CD4-positive, alpha-beta T cell treated with Interleukin-12 subunit alpha and Interleukin-12 subunit beta, for 1 hour (primary cell): ENCODE measurements at regions not wholly inside any gene's neighbourhood (a gene's known extent, or its start where the extent isn't known, plus 50 kb on each side); places are given as distances from the start of the nearest gene placed in this dataset.

ENCODE experiments used
- DNase-seq: peaks from one replicate; pipeline ENCODE4 v3.0.0-alpha.2; 2020

DNA sequence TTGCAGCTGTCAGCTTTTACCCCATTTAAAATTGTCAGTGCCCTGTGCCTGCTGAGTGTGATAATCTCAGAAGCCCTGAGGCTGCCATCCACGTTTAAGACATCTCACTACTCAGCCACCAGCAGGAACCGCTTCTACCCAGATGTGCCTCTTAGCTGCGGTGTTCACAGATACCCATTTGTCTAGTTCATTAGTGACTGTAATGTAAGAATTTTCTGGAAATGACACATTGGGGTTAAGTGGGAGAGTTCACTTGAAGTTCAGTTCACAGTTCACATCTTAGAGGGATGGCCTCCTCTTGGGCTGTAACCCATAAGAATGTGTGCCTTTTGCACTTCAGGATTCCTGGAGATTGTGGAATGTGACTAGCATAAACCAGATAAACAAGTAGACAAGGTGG is 477.7 kb downstream of the BTBD3 start:
- no peak for DNase-seq

DNA sequence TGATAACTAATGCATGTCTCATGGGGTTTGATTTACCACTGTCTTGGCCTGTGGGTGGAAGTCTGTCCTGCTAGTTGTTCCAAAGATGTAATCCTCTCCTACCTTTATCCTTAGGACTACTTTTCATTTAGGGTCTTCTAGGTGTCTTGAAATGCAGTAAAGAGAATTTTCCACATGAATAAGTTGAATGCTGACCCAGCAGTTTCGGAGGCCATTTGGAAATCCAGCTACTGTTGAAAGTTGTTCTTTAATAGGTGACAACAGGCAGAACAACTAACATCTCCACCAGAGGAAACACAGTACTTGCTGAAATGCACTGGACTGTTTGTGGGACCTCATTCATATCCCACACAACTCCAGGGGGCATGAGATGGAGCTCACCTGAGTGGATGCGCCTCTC is 478.1 kb downstream of the BTBD3 start:
- no peak for DNase-seq

DNA sequence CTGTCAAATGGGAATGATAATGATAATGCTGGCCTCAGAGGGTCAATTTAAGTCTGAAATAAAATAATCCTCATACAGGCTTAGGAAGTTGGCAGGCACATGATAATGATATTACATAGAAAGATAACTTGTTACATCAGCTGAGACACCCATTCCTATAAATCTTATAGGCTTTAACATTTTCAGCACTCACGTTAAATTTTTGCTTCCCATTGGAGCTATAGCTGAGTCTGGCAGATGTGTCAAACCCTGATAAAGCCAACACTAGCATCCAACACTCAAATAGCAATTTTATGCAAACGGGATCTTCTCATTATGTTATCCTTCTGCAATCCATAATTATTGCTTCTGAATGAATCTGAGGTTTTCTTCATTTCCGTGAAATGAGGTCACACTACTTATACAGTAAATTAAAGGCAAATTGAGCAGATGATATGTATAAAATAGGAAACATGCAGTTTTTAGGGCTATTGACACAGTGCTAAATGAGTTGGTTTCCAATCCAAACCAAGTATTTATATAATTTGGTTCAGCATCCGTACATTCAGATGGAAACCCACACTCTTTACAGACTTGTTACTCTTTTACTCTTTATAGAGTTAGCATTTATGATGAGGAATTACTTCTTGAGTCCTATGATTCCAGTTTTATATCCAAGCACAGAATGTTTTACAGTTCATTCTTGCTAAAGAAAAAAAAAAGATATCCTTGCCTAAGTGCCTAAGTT is 481.6 kb downstream of the BTBD3 start:
- no peak for DNase-seq

DNA sequence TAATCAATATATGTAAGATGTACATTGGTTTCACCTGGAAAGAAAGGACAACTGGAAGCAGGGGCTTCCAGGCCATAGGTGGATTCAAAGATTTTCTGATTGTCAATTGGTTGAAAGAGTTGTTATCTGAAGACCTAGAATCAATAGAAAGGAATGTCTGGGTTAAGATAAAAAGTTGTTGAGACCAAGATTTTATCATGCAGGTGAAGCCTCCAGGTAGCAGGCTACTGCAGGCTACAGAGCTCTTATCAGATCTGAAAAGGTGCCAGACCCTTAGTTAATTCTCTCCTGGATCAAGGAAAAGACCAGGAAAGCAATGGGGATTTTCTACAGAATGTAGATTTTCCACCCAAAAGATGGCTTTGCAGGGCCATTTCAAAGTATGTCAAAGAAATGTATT is 487.2 kb downstream of the BTBD3 start:
- DNase-seq = no peak

DNA sequence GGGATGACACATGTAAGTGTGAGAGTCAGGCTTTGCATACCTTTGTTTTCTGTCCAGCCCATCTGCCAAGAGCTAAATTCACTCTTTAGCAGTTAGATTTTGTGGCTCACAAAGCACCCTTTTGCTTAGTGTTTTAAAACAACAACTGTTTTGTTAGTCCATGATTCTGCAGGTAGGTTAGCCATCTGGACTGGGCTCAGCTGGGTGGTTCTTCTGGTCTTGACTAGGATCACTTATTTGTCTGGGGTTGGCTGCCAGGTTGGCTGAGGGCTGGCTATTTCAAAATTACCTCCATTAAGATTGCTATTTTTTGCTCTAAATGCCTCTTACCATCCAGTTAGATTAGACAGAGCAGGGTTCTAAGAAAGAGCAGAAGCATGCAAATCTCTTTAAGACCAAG is 489.3 kb downstream of the BTBD3 start:
- DNase-seq = no peak

DNA sequence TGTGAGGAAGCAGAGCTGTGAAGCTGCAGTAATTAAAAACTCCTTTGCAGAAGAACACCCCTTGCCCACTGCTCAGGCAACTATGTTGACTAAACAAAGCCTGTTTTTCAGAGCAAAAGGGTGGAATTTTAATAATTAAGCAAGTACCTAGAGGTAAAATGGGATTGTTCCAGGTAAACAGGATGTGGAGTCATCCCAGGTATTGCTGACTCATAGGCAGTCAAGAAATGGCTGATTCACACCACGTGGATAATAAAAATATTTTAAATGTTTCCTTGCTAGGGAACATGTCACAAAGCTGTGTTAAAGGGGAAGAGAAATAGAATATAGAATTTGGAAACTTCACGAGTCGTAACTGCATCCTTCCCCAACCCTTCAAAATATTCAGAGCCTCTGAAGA is 491.8 kb downstream of the BTBD3 start:
- DNase-seq = no peak

DNA sequence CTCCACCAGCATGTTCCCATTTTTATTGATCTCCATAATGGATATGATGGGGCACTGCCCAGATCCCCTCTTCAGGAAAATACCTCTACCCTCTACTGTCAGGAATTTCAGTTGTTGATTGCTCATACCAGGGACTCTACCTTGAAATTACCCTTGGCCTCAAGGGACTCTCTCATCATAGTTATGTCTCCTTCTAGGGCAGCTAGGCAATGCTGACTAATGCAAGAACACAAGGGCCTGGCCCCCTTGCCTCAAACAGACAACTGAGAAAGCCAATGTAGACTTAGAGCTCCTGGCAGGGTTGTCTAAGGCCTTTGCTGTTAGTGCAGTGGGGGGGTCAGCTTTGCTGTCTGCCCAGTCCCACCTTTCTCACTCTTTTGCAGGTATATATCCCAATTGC is 493.1 kb downstream of the BTBD3 start:
- no peak for DNase-seq

DNA sequence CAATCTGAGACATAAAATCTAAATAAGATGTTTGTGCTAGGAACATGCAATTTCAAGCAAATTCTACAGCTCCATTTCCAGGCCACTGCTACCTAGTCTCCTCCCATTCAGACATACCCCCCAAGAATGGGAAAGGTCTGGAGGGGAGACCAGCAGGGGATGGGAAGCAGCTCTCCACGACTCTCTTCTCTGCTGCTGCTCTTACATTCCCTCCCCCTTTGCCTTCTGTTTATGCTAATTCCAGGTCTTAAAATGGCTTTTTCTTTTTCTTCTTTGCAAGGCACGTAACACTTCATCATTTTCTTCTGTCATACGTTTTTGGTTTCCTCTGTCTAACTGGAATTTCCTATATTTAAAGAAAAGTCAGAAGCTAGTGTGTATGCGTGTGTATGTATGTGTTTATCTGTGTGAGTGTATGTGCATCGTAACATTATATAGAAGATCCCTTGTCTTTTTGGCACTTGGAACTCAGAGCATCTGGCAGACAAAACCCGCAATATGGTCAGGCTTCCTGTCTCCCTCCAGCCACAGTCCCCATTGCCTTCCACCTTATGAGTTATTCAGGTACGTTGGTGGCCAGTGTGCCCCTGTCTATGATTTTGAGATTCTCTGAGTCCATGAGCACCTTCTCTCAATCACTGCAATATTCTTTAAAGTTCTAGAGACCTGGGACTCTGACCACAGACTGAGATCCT is 493.7 kb downstream of the BTBD3 start:
- DNase-seq = no peak

DNA sequence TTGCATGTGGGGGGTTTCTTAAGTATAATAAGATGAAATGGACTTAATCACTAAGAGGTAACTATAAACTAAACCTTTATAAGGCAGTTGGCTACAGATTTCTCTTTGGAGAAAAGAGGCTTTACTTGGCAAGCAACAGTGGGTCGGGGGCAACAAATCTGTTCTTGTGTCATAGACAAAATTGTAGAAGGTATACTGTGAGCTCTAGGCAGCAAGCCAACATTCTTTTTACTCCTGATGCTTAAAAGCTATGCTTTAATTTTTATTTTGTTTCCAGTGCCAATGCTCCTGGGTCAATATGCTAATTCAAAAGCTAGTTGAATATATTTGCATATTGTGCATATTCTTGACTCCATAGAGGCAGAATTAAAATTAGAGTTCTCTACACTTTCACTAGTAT is 495.4 kb downstream of the BTBD3 start:
- no peak for DNase-seq

DNA sequence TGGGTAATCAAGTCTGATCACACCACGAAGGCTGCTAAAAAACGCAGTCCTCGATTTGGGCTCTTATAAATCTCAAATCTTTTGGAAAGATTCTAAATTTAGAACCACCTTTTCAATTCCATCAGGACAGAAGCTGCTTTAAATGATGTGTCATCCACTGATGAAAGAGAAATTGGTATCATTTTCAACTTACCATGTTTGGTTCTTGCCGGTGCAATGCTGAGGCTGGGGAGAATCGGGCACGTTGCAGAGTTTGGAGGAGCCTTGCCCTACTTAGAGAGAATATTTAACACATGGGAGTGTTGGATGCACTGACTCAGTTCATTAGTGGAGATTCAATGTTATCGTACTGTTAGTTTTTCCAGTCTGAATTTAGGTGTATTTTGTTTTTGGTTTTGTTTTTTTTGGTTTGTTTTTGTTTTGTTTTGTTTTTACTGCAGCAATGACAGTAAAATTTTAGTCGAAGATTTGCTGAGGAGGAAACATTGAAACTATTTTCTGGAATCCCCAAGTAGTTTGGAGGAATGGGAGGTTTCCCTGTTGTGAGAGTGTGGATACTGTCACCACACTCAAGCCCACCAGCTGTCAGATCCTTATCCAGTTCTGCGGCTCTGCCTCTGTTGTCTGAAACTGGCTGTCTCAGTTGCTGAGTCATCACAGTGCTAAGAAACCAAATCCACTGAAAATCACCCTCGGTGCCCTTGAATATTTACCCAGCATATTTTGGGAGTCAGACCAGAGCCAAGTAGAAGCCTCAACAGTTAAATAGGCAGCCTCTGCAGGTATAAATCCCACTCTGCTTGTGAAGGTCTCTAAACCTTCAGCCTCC is 497.0 kb downstream of the BTBD3 start:
- DNase-seq = no peak

DNA sequence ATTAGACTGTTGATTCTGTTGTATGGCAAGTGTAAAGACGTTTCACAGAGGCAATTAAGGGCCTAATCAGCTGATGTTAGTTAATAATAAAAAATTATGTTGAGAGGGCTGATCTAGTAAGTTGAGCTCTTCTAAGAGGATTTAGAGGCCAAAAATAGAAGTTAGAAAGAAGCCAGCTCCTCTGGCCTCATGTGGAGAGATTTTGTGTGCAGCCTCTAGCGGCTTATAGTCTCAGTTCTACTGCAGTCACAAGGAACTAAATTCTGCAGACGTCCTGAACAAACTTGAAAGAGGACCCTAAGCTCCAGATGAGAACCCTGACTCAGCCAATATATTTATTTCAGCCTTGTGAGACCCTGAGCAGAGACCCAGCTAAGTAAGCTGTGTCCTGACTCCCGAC is 498.6 kb downstream of the BTBD3 start:
- DNase-seq = no peak

DNA sequence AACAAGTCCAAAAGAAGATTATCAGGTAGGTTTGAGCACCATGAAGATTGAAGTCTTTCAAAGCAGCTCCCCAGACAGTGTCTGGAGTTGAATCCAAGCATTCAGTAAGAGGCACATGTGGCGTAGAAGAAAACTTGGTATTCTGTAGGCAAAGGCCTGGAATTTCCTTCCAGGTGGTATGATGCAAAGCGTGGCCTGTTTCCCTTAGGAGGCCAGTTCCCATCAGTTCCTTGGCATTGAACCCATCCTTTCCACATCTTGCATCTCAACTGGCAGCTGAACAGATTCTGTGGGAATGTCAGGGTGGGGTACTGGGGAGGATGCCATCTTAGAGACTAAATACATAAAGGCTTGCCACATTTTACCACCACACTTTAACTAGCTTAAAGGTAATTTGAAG is 516.0 kb downstream of the BTBD3 start:
- no peak for DNase-seq

DNA sequence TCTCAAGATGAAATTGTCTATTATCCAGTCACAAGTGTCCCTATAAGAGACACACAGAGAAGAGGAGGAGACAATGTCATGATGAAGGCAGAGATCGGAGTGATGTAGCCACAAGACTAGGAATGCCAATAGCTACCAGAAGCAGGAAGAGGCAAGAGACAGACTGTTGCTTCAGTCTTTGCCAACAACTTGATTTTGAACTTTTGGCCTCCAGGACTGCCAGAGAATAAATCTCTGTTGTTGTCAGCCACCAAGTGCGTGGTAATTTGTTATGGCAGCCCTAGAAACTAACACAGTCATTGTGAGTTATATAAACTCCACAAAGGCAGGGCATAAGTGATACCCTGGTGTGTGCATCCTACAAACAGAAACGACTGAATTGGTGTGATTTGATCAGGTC is 517.0 kb downstream of the BTBD3 start:
- DNase-seq = no peak

DNA sequence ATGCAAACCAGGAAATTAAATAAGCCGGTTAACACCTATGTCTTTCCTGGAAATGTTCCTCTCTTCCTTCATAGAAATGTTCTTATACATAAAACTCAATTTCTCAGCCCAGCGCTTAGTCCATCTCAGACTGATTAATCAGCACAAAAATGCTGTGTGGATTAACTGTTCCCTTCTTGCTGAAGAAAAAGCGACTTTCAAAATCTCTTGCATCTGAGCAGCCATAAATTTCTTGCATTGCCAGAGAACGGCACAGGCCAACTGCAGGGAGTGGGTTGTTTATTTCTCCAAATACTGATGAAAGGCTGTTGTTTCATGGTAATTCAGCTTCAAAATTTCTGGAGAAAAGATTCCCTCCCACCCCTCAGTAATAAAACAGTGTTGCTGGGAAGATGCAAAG is 517.6 kb downstream of the BTBD3 start:
- no peak for DNase-seq

DNA sequence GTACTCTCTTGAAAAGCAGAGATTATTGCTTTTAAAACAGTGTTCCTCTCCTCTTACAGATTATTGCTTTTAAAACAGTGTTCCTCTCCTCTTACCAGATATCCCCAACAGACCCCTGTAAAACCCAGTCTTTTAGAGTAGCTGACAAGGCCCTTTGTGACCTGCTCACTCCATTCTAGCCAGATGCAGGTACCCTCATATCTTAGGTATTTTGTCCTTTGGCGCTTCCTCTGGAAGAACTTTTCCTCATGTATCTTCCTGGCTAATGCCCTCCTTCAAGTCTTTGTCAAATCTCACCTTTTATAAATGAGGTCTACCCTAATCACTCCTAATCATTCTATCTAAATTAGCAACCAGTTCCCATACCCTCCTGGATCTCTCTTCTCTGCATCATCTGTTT is 536.0 kb downstream of the BTBD3 start:
- no peak for DNase-seq

DNA sequence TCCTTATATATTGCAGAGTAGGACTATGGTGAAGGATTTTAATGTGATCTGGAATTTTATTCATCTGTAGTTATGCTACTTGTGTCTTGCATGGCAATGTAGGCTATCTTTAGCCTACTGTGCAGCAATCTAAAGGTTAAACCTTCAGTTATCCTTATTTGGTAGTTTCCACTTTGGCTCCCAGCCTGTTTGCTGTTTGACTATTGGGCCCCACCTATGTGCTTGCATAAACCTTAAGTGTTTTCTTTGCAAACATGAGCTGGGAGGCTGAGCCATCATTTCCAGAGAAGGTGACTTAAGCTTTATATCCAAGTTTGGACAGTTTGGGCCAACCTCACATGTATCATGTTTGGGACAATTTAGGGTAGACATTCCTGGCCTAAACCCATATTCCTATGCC is 537.5 kb downstream of the BTBD3 start:
- no peak for DNase-seq

DNA sequence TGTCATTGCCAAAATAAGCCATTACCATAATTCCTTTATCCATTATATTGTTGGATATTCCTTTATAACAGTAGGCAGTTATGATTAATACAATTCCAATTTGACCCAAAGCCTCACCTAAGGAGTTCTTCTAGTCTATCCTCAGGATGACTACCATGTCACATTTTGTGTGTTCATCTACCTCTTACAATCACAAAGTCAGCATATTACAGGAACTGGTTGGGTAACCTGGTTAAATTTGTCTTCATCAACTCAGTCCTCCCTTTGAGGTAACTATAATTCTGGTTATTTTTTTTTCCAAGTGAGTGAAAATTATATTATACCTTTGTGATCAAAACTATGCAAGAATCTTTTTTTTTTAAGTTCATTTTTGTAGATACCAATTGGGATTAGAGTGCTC is 540.5 kb downstream of the BTBD3 start:
- no peak for DNase-seq

DNA sequence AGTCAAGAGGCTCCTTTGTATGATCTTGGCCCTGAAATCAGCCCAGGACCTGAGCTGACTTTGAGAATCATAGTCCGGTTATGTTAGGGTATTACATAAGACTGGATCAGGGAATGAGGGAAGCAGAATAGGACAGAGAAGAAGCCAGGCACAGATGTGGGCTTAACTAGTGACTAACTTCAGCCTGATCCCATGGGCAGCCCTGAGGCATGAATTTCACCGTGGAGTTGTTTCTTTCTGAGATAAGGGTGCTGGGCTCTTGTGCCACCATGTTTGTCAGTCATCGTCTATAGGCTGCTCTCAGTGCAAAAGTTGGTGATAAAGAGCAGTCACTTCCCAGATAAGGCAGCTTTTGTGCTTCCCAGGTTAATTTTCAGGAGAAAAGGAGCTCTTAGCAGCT is 544.7 kb upstream of the SPTLC3 start:
- no peak for DNase-seq

DNA sequence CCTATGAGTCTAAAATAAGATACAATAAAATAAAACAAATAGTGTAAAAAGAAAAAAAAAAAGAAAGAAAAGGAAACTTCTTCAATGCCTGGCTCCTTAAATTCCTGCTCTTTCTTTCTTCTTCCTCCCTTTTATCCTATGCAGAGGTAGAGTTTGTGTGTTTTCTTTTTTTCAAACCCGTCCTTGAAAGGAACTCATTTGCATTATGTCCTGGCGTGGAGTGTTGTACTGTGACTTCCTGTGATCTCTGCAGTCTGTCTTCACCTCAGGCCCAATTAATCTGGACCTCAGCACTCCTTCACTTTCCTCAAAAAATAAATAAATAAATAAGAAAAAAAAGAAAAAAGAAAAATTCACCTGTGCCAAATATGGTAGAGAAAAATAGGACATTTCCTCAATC is 541.9 kb upstream of the SPTLC3 start:
- no peak for DNase-seq

DNA sequence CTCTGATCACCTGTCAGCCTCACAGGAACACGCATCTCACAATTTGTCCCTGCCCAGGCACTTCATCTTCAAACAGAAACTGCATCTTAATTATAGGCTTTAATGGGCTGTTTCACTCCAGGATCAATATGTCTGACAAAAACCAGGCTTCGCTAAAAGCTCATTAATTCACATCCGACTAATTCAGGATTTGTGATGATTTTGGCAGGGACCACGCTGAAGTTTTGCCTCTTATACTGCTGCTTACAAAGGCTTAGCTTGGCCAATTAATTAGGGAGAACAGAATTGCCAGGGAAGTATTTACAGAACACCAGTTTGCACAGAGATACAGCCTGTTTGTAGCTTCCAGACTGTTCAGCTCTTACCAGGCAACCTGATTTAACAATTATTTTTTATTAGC is 541.0 kb upstream of the SPTLC3 start:
- DNase-seq = no peak

DNA sequence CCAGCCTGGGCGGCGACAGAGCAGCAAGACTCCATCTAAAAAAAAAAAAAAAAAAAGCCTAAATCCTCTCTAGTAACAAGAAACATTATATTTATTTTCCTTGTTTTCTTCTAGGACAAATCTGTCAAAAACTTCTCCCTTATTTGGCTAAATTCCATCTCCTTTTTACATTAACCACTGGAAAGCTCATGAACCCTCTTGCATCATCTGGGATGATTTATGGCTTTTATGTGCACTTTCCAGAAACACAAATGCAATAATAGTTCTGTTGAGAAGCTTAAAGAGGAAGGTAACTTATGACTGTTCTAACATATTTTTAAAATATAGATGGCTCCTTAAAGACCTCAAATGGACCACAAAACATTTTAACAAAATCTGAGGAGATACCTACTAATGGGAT is 526.1 kb upstream of the SPTLC3 start:
- DNase-seq = no peak

DNA sequence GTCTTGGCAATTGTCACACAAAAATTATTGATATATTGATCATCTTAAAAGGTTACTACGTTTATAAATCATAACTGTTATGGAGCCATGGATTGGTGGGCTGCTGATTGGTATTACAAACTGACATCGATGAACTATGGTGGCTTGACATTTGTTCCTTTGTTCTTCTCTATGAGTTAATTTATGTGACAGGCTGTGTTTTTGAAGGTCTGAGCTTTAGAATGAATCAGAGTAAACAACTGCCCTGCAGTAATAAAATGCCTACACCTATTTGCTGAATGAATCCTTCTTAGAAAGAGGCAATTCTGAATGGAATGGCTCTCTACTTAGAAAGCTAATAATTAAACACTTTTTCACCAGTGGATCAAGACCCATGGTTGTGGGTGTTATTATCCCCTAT is 506.3 kb upstream of the SPTLC3 start:
- DNase-seq = no peak

DNA sequence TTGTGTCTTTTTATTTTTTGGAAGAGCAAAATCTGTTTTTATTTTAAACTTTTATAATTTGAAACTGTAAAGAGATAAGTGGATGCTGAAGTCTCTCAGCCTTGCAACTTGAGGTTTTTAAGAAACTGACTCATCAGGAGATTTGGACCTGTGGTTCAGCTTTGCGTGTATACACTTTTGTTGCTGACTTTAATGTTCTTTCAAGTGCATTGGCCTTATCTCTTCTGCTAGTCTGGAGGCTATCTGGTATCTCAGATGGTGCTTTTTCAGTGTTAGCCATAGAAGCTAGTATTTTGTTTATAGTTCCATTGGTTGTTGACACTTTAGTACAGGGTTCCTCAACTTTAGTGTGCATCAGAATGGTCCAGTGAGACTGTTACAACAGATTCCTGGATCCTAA is 504.0 kb upstream of the SPTLC3 start:
- DNase-seq = no peak

DNA sequence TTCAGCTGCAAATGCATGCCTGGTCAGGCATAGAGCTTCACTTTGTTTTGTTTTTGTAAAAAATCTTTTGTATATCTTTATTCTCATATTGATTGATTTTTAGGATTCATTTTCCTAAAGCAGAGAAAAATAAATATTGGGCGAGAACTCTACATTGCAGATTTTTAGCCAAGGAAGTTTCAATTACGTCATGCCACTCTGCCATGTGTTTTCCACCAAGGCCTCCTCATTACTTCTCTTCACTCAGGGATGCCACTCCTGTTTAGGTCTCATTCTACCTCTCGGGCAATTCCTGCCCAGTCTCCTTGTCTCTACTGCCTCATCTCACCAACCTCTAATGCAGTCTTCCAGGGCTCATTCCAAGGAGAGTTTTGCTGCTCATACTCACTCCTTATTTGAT is 497.3 kb upstream of the SPTLC3 start:
- DNase-seq = no peak
